Kidney tubule cell (primary cell): ENCODE measurements at regions not wholly inside any gene's neighbourhood (a gene's known extent, or its start where the extent isn't known, plus 50 kb on each side); places are given as distances from the start of the nearest gene placed in this dataset.
"Not testable (repeated sequence)": the region's sequence is repeated elsewhere in the genome, so short reads cannot be mapped to it uniquely, and the experiment has no call there.

Experiments used
- DNase-seq: peaks from one replicate; pipeline ENCODE4 v3.0.0-alpha.2; 2018; ENCODE audit warnings: low spot score

- DNase-seq: no peak
These were observed 92.4 kb upstream of the TGM3 start for GRCh38 chr20:2203436-2203835.

DNA sequence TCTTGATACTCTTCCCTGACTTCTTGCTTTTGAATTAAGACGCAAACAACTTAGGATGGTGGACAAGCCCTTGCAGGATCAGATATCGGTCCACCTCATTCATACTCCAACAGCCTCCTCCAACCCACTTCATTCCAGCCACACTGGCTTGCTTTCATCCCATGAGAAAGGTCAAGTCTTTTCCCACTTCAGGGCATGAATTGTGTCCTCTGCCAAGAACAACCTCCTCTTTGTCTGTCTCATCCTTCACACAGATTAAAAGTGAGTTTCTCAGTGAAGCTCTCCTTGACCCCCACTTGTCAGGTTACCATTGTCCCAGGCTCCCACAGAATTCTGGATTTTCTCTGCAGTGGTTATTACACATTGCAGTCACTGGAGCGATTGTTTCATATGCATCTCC is 91.8 kb upstream of the TGM3 start:
- DNase-seq: no peak

- DNase-seq: peak; percentile 66
These were observed 88.6 kb upstream of the TGM3 start for GRCh38 chr20:2206957-2207769.

GRCh38 chr20:2207770-2208097 is 88.1 kb upstream of the TGM3 start:
- no peak for DNase-seq

DNA sequence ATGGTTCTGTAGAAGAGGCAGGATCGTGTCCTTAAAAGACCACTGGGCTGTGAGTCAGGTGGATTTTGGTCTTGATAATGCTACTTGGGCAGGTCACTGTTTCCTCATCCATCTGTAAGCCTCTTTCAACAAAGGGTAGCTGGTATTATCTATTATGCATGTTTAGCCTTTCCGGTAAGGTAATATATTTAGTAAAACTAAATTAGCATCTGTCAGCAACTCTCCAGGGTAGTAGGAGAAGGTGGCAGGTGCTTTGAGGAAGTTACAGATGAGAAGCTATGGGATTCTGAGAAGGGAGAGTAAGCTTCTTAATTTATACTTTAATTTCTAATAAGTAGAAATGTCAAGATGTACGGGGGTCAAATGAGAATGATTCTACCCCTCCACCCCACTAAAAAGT is 86.9 kb upstream of the TGM3 start:
- no peak for DNase-seq

GRCh38 chr20:2210646-2211552 is 84.9 kb upstream of the TGM3 start:
- DNase-seq: peak; percentile 11

GRCh38 chr20:2212456-2213015 is 83.3 kb upstream of the TGM3 start:
- no peak for DNase-seq

DNA sequence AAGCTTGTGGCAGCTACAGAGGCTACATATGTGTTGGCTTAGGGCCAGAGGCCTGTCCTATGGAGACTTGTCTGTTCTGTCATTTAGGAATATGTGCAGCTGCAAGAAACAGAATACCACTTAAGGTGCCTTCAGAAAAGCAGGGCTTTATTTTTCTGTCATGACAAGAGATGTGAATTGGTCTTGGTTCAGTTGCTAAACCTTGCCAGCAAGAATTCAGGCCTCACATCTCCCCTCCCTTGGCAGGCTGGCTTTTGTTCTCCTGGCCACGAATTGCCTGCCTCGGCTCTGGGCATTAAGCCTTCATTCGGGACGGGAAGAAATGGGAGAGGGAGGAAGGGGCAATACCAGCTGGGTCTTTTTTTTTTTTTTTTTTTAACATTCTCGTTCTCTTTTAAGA is 82.4 kb upstream of the TGM3 start:
- no peak for DNase-seq

GRCh38 chr20:2217857-2218539 is 77.8 kb upstream of the TGM3 start:
- no peak for DNase-seq

DNA sequence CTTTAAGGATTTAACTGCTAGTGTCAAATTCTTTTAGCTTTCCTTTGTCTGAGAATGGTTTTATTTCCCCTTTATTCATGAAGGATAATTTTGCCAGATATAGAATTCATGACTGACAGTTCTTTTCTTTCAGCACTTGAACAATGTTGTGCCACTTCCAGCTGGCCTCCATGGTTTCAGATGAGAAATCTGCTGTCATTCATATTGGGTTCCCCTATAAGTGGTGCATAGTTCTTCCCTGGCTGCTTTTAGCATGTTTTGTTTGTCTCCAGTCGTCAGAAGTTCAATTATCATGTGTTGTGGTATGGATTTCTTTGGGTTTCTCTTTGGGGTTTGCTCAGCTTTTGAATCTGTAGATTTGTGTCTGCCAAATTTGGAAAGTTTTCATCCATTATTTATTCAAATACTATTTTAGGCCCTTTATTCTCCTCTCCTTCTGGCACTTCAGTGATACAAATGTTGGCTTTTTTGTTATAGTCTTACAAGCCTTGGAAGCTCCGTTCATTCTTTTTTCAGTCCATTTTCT is 76.3 kb upstream of the TGM3 start:
- no peak for DNase-seq

DNA sequence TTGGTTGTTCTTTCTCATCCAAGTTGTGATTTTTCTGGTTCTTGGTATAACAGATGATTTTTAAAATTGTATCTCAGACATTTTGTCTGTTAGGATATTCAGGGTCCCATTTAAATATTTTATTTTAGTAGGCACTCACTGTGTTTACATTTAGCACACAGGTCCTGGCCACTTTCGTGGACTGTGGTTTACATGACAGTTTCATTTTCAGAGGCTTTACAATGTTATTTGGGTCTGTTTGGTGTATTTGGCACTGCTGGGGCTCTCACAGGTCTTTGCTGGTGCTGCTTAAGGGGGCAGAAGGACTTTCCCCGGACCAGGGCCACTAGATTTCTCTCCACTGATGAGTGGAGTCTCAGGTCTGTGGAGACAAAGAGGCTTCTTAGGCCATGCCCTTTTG is 75.5 kb upstream of the TGM3 start:
- no peak for DNase-seq

DNA sequence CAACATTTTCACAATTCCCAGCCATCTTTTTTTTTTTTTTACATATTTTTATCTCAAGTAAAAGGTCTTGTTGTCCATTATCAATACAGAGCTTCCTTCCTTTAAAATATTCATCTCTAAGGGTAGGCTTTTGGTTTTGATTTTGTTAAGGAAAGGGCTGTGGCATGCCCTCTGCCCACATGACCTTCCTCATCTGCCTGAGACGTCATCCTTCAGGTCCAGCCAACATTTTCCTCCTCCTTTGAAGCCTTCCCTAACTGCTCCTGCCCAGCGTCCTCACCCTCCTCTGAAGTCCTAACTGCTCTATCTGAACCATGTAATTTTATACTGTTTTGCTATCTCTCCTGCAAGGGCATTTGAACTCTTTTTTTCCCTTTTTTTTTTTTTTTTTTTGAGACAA is 73.9 kb upstream of the TGM3 start:
- DNase-seq: no peak

DNA sequence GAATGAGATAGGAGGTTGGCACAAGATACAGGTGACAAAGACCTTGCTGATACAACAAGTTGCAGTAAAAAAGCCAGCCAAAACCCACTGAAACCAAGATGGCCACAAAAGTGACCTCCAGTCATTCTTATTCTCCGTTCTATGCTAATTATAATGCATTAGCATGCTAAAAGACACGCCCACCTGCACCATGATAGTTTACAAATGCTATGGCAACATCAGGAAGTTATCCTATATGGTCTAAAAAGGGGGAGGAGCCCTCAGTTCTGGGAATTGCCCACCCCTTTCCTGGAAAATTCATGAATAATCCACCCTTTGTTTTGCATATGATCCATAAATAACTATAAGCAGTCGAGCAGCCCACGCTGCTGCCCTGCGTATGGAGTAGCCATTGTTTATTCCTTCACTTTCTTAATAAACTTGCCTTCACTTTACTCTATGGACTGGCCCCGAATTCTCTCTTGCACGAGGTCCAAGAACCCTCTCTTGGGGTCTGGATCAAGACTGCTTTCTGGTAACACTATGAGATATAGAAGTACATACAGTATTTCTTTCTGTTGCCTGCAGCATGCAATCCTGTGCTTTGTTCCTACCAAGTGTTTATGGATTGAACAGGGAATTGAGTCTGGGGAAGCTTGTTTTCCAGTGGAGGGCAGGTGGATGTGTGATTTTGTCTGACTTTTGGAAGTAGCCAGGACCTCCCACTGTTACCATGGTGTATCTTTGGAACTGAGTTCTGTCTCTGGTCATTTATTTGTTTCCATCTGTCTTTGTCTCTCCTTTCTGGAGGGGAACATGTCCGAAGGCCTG is 72.0 kb upstream of the TGM3 start:
- no peak for DNase-seq

DNA sequence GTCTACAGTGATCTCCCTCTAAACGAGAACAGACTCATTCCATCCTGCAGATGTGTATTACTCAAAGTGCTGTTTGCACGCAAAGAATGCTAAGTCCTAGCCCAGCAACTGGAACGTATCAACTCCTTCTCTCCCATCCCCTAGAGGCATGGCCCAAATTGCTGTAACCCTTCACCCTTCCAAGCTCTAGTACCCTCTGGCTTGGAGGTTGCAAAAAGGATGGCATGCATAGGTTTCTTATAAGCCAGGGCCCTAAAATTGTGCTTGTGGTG is 71.5 kb upstream of the TGM3 start:
- DNase-seq: no peak

GRCh38 chr20:2227285-2227684 is 68.5 kb upstream of the TGM3 start:
- DNase-seq: not testable (repeated sequence)

GRCh38 chr20:2227861-2228260 is 67.9 kb upstream of the TGM3 start:
- no peak for DNase-seq

DNA sequence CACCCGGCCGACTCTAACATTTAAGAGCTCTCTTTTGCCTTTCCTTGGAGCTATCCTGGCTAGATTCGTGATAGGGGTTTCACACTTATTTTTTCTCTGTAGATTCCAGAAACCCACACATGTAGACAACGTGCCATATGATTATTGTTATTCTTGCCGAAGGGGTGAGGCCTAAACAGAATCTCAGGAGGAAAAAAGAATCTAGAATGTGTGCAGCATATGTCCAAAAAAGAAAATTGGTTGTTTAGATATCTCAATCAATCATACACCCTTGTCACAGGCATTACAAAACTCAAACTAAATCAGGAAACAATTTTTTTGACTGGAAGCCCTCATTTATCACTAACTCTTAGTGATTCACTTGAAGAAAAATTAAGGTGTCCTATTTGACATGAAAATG is 66.9 kb upstream of the TGM3 start:
- DNase-seq: no peak

GRCh38 chr20:2230726-2231488 is 64.9 kb upstream of the TGM3 start:
- DNase-seq: no peak

DNA sequence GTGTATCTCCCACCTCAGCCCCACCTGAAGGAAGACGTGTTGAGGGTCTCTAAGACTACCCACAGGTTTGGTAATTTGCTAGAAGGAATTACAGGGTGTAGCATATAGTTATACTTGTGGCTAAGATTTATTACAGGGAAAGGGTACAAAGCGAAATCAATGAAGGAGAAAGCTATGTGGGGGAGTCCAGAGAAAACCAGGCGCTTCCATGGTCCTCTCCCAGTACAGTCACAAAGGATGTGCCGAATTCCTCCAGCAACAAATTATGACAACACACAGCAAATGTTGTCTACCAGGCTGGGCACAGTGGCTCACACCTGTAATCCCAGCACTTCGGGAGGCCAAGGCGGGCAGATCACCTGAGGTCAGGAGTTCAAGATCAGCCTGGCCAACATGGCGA is 64.1 kb upstream of the TGM3 start:
- DNase-seq: no peak

GRCh38 chr20:2234598-2235191 is 61.1 kb upstream of the TGM3 start:
- DNase-seq: peak; percentile 23

DNA sequence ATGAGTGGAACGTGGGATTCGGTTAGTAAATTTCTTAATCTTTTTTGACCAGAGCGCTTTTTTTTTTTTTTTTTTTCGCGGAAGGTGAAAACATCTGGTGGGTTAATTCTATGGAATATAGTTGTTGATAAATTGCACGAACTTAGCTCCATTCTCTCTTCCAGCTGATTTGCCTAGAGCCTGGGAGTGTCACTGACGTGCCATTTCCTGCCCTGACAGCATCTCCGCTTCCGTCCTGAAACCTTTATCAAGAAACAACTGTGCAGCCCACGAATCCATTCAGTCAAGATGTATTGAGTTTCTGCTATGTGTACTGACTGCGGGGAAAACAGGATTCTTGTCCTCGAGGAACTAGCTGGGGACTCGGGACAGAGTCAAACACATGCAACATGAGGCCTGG is 59.5 kb upstream of the TGM3 start:
- DNase-seq: peak; percentile 27
